Neural cell (in vitro differentiated cells): ENCODE measurements at regions not wholly inside any gene's neighbourhood (a gene's known extent, or its start where the extent isn't known, plus 50 kb on each side); places are given as distances from the start of the nearest gene placed in this dataset.

ENCODE experiments used
- H2AFZ ChIP-seq: fragments of 200-600, 300-800 bp; sonication (generic), shearing (Covaris generic); 2 replicates; pipeline ENCODE4 v1.6.0; 2014; ENCODE audit warnings: low read depth, mild to moderate bottlenecking, antibody characterized with exemption, low read length, moderate library complexity
- H3F3A ChIP-seq: fragments of 200-600 bp; shearing (Covaris generic); 2 replicates; pipeline ENCODE4 v1.6.1; 2016; ENCODE audit warnings: mild to moderate bottlenecking, moderate library complexity, mixed read lengths, antibody characterized with exemption, low read length; ENCODE audit not compliant: insufficient read depth, poor library complexity, severe bottlenecking
- H3K27ac ChIP-seq: fragments of 200-600, 300-800 bp; sonication (generic), shearing (Covaris generic); 2 replicates; pipeline ENCODE4 v1.5.1; 2014; ENCODE audit warnings: mild to moderate bottlenecking, low read length, moderate library complexity
- H3K27me3 ChIP-seq: fragments of 300-800, 200-600 bp; sonication (generic), shearing (Covaris generic); 2 replicates; pipeline ENCODE4 v1.6.0; 2014; ENCODE audit warnings: mild to moderate bottlenecking, low read depth, low read length, moderate library complexity; ENCODE audit not compliant: insufficient read depth
- H3K36me3 ChIP-seq: fragments of 300-800, 200-600 bp; sonication (generic), shearing (Covaris generic); 2 replicates; pipeline ENCODE4 v1.5.1; 2014; ENCODE audit warnings: mild to moderate bottlenecking, antibody characterized with exemption, low read length, moderate library complexity; ENCODE audit not compliant: insufficient read depth
- H3K4me2 ChIP-seq: fragments of 300-800, 200-600 bp; sonication (generic), shearing (Covaris generic); 2 replicates; pipeline ENCODE4 v1.6.0; 2014; ENCODE audit warnings: mild to moderate bottlenecking, low read length
- H3K4me3 ChIP-seq: fragments of 300-800, 200-600 bp; sonication (generic), shearing (Covaris generic); 2 replicates; pipeline ENCODE4 v1.5.1; 2014; ENCODE audit warnings: mild to moderate bottlenecking, low read length, moderate library complexity
- H3K79me2 ChIP-seq: fragments of 200-600 bp; shearing (Covaris generic); replicated peaks from 2 replicates; pipeline ENCODE4 v1.6.0; 2014; ENCODE audit warnings: mild to moderate bottlenecking, low read length, moderate library complexity; ENCODE audit not compliant: insufficient read depth
- H3K9ac ChIP-seq: fragments of 300-800, 200-600 bp; sonication (generic), shearing (Covaris generic); 2 replicates; pipeline ENCODE4 v1.6.1; 2016; ENCODE audit warnings: mild to moderate bottlenecking, low read length, mixed read lengths
- H3K9me2 ChIP-seq: fragments of 200-600 bp; shearing (Covaris generic); 2 replicates; pipeline ENCODE4 v1.6.1; 2016; ENCODE audit warnings: mild to moderate bottlenecking, low read length, mixed read lengths; ENCODE audit not compliant: insufficient read depth
- H3K9me3 ChIP-seq: fragments of 200-600, 300-800 bp; sonication (generic), shearing (Covaris generic); 2 replicates; pipeline ENCODE4 v1.6.1; 2016; ENCODE audit warnings: mild to moderate bottlenecking, mixed run types, low read length, moderate library complexity, mixed read lengths
- H4K20me1 ChIP-seq: fragments of 200-600 bp; shearing (Covaris generic); 2 replicates; pipeline ENCODE4 v1.6.1; 2016; ENCODE audit warnings: mild to moderate bottlenecking, mixed run types; ENCODE audit not compliant: insufficient read depth
- CTCF ChIP-seq: fragments of 450-650 bp; IDR thresholded peaks from 2 replicates; pipeline ENCODE4 v1.5.1; 2014; ENCODE audit warnings: antibody characterized with exemption, mild to moderate bottlenecking, moderate library complexity; ENCODE audit not compliant: poor library complexity, severe bottlenecking
- EP300 ChIP-seq: fragments of 450-650 bp; conservative IDR thresholded peaks from 2 replicates; pipeline ENCODE4 v1.6.1; 2014; ENCODE audit warnings: antibody characterized with exemption, mild to moderate bottlenecking, moderate library complexity; ENCODE audit not compliant: poor library complexity, severe bottlenecking
- EZH2 ChIP-seq: fragments of 200-600, 300-800 bp; shearing (Covaris generic), sonication (generic); IDR thresholded peaks from 2 replicates; pipeline ENCODE4 v1.6.1; 2014; ENCODE audit warnings: antibody characterized with exemption, low read length, borderline replicate concordance, mild to moderate bottlenecking; ENCODE audit not compliant: insufficient read depth, poor library complexity, severe bottlenecking
- MXI1 ChIP-seq: fragments of 450-650 bp; conservative IDR thresholded peaks from 2 replicates; pipeline ENCODE4 v1.6.1; 2014; ENCODE audit warnings: antibody characterized with exemption, mild to moderate bottlenecking; ENCODE audit not compliant: poor library complexity, severe bottlenecking
- POLR2AphosphoS5 ChIP-seq: IDR thresholded peaks from 2 replicates; pipeline ENCODE4 v1.6.1; 2012
- RAD21 ChIP-seq: fragments of 450-650 bp; conservative IDR thresholded peaks from 2 replicates; pipeline ENCODE4 v1.6.1; 2014; ENCODE audit warnings: antibody characterized with exemption, mild to moderate bottlenecking, moderate library complexity
- SMC3 ChIP-seq: fragments of 450-650 bp; conservative IDR thresholded peaks from 2 replicates; pipeline ENCODE4 v1.6.1; 2014; ENCODE audit warnings: antibody characterized with exemption, mild to moderate bottlenecking, moderate library complexity; ENCODE audit not compliant: poor library complexity
- TF ChIP-seq, protein P1 (sequence below): IDR thresholded peaks from 2 replicates; pipeline ENCODE4 v1.6.1; 2012; ENCODE audit warnings: borderline replicate concordance

- no peak overlapping the region for H2AFZ ChIP-seq
- TF ChIP-seq CTCF (no peak), POLR2AphosphoS5 (no peak), EZH2 (no peak), SMC3 (no peak)
- TF ChIP-seq, protein P1, sequence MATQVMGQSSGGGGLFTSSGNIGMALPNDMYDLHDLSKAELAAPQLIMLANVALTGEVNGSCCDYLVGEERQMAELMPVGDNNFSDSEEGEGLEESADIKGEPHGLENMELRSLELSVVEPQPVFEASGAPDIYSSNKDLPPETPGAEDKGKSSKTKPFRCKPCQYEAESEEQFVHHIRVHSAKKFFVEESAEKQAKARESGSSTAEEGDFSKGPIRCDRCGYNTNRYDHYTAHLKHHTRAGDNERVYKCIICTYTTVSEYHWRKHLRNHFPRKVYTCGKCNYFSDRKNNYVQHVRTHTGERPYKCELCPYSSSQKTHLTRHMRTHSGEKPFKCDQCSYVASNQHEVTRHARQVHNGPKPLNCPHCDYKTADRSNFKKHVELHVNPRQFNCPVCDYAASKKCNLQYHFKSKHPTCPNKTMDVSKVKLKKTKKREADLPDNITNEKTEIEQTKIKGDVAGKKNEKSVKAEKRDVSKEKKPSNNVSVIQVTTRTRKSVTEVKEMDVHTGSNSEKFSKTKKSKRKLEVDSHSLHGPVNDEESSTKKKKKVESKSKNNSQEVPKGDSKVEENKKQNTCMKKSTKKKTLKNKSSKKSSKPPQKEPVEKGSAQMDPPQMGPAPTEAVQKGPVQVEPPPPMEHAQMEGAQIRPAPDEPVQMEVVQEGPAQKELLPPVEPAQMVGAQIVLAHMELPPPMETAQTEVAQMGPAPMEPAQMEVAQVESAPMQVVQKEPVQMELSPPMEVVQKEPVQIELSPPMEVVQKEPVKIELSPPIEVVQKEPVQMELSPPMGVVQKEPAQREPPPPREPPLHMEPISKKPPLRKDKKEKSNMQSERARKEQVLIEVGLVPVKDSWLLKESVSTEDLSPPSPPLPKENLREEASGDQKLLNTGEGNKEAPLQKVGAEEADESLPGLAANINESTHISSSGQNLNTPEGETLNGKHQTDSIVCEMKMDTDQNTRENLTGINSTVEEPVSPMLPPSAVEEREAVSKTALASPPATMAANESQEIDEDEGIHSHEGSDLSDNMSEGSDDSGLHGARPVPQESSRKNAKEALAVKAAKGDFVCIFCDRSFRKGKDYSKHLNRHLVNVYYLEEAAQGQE = no peak
- H3K27me3 ChIP-seq = no peaks in the 10 kb centered on the region
- no peaks in the 10 kb centered on the region for H3K36me3 ChIP-seq
- H4K20me1 ChIP-seq = no peaks in the 10 kb centered on the region
- H3K4me3 ChIP-seq = no peak overlapping the region
- no peaks in the 10 kb centered on the region for H3K79me2 ChIP-seq
- H3K9me3 ChIP-seq = peaks cover 4% of the 10 kb centered on the region
- no peaks in the 10 kb centered on the region for H3K9me2 ChIP-seq
- no peak overlapping the region for H3K9ac ChIP-seq
- no peak overlapping the region for H3K27ac ChIP-seq
- H3K4me2 ChIP-seq = no peak overlapping the region
- H3F3A ChIP-seq = no peaks in the 10 kb centered on the region
Measured at GRCh38 chr10:36198322-36198721, 556.2 kb upstream of the FZD8 start.

- Histone ChIP-seq H3K79me2 (no peaks in the 10 kb centered on the region), H3F3A (no peaks in the 10 kb centered on the region), H3K4me3 (no peak overlapping the region), H3K27ac (no peak overlapping the region), H2AFZ (no peak overlapping the region), H3K27me3 (no peaks in the 10 kb centered on the region), H4K20me1 (no peaks in the 10 kb centered on the region), H3K9me2 (no peaks in the 10 kb centered on the region), H3K36me3 (no peaks in the 10 kb centered on the region), H3K4me2 (no peak overlapping the region), H3K9me3 (peaks cover 4% of the 10 kb centered on the region), H3K9ac (no peak overlapping the region)
- TF ChIP-seq RAD21 (no peak), MXI1 (no peak), EP300 (no peak)
- TF ChIP-seq, protein P1 = no peak
Measured at GRCh38 chr10:36195364-36195763, 553.3 kb upstream of the FZD8 start.
